Middle frontal gyrus (tissue), 1 donor: ENCODE measurements at regions not wholly inside any gene's neighbourhood (a gene's known extent, or its start where the extent isn't known, plus 50 kb on each side); places are given as distances from the start of the nearest gene placed in this dataset.
"Not testable (repeated sequence)": the region's sequence is repeated elsewhere in the genome, so short reads cannot be mapped to it uniquely, and the experiment has no call there.

Experiments used
- DNase-seq: peaks from one replicate; pipeline ENCODE4 v3.0.0-alpha.2; 2015; ENCODE audit warnings: low spot score; ENCODE audit errors: extremely low spot score

- no peak for DNase-seq
Measured at GRCh38 chr10:130509881-130510689, 373.9 kb downstream of the GLRX3 start.

- DNase-seq, result no peak
Measured at GRCh38 chr10:130510755-130511154, 374.6 kb downstream of the GLRX3 start.

DNA sequence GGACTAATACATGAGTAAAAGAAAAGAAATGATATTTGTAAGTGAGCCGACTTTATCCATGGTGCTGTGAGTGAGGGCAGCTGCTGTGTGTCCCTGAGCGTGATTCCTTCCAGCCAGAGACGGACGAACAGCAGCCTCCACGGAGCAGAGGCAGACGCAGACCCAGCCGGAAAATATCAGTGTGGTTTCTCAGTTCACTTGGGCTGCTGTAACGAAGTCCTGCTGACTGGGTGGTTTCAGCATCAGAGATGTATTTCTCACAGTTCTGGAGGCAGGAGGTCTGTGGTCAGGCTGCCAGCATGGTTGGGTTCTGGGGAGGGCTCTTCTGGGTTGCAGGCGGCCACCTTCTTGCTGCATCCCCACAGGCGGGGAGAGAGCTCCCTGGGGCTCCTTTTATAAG, 375.6 kb downstream of the GLRX3 start:
- no peak for DNase-seq

DNA sequence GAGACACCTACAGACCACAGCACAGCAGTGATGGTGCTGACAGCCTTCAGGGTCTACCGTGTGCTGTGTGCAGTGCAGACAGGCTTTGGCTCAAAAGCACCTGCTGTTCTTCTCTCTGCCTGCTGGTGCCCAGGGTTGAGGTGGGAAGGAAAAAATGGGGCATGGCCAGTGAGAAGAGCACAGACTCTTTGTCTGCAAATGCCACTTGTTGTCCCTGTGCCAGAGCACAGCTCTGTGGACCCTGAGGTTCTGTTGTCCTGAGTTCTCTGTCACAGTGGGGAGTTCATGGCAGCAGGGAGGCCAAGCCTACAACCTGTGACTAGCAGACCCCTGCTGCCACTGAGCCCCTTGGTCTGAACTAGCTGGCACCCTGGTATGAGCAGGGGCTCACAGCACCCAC, 376.7 kb downstream of the GLRX3 start:
- no peak for DNase-seq

DNA sequence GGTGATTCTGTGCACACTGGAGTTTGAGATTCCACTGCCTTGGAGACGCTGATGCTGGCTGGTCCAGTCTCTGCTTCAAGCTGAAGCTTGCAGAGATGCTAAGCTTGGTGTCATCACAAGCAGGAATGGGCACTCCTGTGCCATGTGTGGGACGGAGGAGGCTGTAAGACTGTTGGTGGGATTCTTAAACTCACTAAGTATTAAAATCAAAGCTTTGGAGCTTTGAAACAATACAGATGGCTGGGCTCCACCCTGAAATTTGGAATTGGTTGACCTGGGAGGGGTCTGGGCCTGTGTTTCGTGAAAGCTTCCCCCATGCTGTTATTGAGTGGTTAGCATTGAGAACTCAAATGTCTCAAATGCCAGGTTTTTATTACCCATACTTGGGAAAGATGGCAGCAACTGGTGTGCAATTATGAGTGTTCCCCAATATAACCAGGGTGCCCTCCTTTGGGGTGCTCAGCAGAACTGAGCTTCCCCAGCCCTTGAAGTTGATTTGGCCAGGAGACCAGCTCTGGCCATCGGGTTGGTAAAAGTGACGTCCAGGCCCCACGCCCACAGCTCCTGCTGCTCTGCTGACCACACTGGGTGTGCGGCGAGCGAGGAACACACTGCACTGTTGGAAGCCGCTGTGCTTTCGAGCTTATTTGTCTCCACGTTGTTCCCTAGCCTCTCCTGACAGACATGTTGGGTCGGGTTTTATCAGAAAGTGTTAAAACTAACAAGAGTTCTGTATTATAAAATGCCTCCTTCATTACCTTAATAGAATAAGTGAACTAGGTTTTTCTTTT, 377.7 kb downstream of the GLRX3 start:
- no peak for DNase-seq

DNA sequence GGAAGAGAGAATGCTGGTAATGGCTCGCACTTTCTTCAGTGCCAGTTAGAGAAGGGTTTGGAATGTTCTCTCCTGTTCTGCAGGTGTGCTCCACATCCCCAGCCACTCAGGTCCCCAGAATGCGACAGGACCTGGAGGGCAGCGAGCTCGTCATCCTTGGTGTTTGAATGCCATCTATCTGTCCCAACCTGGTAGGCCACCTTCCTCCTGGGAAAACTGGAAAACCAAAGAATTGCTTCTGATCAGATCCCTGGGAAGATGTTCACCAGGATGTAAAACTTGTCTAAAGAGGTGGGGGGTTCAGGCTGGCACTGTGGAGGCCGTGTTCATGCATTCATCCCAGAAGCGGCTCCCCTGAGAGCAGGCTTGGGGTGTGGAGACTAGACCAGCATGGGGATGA, 379.5 kb downstream of the GLRX3 start:
- DNase-seq, result no peak

DNA sequence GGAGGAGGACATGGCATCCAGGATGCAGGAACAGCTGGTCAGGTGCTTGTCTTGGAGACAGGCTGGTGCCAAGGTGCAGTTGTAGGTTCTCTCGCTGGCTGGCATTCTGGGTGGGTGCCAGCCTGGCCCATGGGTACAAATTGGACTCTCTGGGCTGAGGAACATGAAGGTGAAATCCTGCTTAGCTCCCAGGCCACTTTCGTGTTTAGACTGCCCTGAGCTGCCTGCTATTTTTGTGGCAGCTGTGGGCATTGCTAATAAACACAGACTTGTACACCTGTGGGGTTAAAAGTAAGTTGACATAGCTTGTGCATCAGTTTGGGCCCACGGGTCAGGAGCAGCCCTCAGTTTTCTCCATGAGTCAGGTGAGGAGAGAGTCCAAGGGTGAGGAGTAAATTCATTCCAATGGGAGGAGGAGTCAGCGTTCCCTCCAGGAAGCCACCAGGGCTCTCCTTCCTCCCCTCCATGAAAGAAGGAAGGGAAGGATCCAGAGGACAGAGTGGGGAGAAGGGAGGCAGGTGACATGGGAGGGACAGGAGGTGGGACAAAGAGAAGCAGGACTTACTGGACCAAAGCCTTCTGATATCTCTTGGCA, 380.0 kb downstream of the GLRX3 start:
- DNase-seq, result no peak

DNA sequence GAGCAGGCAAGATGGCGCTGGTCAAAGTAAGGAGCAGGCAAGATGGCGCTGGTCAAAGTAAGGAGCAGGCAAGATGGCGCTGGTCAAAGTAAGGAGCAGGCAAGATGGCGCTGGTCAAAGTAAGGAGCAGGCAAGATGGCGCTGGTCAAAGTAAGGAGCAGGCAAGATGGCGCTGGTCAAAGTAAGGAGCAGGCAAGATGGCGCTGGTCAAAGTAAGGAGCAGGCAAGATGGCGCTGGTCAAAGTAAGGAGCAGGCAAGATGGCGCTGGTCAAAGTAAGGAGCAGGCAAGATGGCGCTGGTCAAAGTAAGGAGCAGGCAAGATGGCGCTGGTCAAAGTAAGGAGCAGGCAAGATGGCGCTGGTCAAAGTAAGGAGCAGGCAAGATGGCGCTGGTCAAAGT, 382.7 kb downstream of the GLRX3 start:
- not testable (repeated sequence) for DNase-seq

GRCh38 chr10:130519791-130520190, 383.6 kb downstream of the GLRX3 start:
- no peak for DNase-seq

DNA sequence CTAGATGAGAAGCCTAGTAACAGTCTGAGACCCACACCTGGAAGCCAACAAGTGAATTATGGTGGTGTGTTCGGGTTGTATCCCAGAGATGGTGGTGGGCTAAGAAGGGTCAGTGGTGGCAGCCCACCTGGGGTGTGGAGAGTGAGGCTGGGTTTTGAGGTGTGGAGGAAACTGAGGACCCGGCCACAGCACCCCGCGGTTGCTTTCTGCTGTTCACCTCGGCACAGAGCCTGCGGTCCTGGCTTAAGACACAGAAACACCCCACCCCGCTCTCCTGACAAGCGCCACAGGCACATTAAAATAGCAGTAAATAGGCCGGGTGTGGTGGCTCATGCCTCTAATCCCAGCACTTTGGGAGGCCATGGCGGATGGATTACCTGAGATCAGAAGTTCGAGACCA, 395.1 kb downstream of the GLRX3 start:
- DNase-seq, result no peak

GRCh38 chr10:130541090-130541489, 404.9 kb downstream of the GLRX3 start:
- no peak for DNase-seq

DNA sequence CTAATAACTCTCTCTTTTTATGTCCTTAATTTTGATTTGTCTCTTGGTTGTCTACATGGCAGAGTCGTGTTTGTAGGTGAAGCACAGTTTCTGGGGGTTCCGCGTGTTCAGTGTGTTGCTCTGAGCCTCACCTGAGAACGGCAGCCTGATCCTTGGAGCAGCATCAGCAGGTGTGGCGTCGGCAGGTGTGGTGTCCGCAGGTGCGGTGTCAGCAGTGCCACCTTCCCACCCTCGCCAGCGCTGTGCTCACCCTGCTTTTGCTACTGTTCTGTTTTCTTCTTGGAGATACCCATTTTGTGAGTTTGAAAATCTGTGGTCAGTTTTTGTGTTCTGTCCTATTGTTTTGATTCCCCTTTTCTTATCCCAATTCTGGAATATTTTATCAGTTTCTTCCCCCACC, 406.6 kb downstream of the GLRX3 start:
- DNase-seq, result no peak

DNA sequence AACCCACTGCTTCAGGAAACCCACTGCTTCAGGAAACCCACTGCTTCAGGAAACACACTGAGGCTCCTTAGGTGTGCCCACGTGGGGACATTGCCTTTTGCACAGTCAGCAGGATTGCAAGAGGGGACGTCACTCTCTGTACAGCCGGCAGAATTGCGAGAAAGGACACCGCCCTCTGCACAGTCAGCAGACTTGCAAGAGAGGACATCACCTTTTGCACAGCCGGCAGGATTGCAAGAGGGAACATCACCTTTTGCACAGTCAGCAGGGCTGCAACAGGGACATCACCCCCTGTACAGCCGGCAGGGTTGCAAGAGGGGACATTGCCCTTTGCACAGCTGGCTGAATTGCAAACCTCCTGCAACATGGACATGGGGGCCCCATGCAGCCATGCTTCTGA, 407.6 kb downstream of the GLRX3 start:
- no peak for DNase-seq

- DNase-seq, result no peak
Measured at GRCh38 chr10:130545122-130545521, 408.9 kb downstream of the GLRX3 start.

GRCh38 chr10:130545697-130546096, 409.5 kb downstream of the GLRX3 start:
- no peak for DNase-seq

GRCh38 chr10:130546841-130547240, 410.6 kb downstream of the GLRX3 start:
- DNase-seq, result no peak

- no peak for DNase-seq
Measured at GRCh38 chr10:130547368-130547767, 411.2 kb downstream of the GLRX3 start.

GRCh38 chr10:130550952-130551674, 414.9 kb downstream of the GLRX3 start:
- DNase-seq, result no peak

GRCh38 chr10:130551676-130552075, 415.5 kb downstream of the GLRX3 start:
- DNase-seq, result no peak

DNA sequence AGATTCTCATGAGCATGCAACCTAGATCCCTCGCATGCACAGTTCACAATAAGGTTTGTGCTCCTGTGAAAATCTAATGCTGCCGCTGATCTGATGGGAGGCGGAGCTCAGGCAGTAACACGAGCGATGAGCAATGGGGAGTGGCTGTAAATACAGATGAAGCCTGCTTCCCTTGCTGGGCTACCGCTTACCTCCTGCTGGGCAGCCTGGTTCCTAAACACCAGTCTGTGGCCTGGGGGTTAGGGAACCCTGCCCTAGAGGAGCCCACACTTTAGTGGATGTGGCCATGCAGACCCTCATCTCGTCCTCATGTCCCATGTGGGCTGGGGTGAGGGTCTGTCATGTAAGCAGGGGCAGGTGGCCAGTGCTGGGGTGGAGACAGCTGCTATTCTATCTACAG, 417.6 kb downstream of the GLRX3 start:
- DNase-seq, result no peak

- no peak for DNase-seq
Measured at GRCh38 chr10:130554701-130555410, 418.7 kb downstream of the GLRX3 start.
